ENCODE measurements at regions not wholly inside any gene's neighbourhood (a gene's known extent, or its start where the extent isn't known, plus 50 kb on each side); places are given as distances from the start of the nearest gene placed in this dataset.

GRCh38 chr5:126208691-126209090 lies 214.5 kb upstream of the GRAMD2B start:
- TF ChIP-seq ZNF232 (CRISPR knock-in tag; IDR thresholded peaks at IDR 0.05; ENCODE audit: borderline replicate concordance) (no peak), ZNF484 (CRISPR knock-in tag; IDR thresholded peaks at IDR 0.05; ENCODE audit: borderline replicate concordance, low read depth) (no peak), ELF3 (CRISPR knock-in tag; IDR thresholded peaks at IDR 0.05) (no peak)
- Histone ChIP-seq H3K4me3 (replicated peaks in 1 of 3; ENCODE audit: insufficient read depth in 1 of 3, low read depth in 2 of 3, low read length in 3 of 3) (no peak overlapping the region), H3K27ac (ENCODE audit: extremely low read length, insufficient read depth, low read length) (no peak overlapping the region), H4K20me1 (ENCODE audit: insufficient read depth, low read length) (no peaks in the 10 kb centered on the region), H3K79me2 (ENCODE audit: insufficient read depth, low read length) (no peaks in the 10 kb centered on the region), H3K4me1 (ENCODE audit: insufficient read depth, low read length) (no peaks in the 10 kb centered on the region), H3K36me3 (replicated peaks in 1 of 2; ENCODE audit: control insufficient read depth in 1 of 2, insufficient read depth in 2 of 2, low read length in 2 of 2) (no peaks in the 10 kb centered on the region), H2AFZ (ENCODE audit: low read length) (no peak overlapping the region), H3K4me2 (ENCODE audit: low read depth, low read length) (no peak overlapping the region), H3K27me3 (ENCODE audit: control insufficient read depth in 1 of 2, insufficient read depth in 2 of 2, low read length in 2 of 2) (no peaks in the 10 kb centered on the region), H3K9ac (ENCODE audit: insufficient read depth, low read depth, low read length) (no peak overlapping the region), H3K9me3 (ENCODE audit: low read length) (no peaks in the 10 kb centered on the region)
- no peak for ATAC-seq
- in situ Hi-C loops (cut with HindIII; ENCODE audit: extremely low pct_ligation_motif_present, low pct_unique_long_range_greater_than_20kb) (no loop called here), intact Hi-C loops (cut with micrococcal nuclease; ENCODE audit: unreplicated experiment) (no loop called here)
- POLR2A ChIA-PET, result no interaction called here
- WGBS (ENCODE audit: low lambda C conversion rate), result 7% methylated on average over 4 of the region's 4 CpGs
- CTCF ChIA-PET (ENCODE audit: low intra/inter-chr PET ratio, low total read pairs), result no interaction called here
- no TSS peak for BruUV-seq (replicated peaks)
- DNase-seq (ENCODE audit: low spot score), result no peak
- FAIRE-seq, result no peak

GRCh38 chr5:126210955-126211354 lies 212.3 kb upstream of the GRAMD2B start:
- no peak overlapping the region for H3K27ac ChIP-seq (ENCODE audit: extremely low read length, insufficient read depth, low read length)
- no peak for TF ChIP-seq ZSCAN12 (CRISPR knock-in tag; IDR thresholded peaks at IDR 0.05)
- H2AFZ ChIP-seq (ENCODE audit: low read length), result no peak overlapping the region
- no peak for ATAC-seq
- H3K79me2 ChIP-seq (ENCODE audit: insufficient read depth, low read length), result no peaks in the 10 kb centered on the region
- H3K4me1 ChIP-seq (ENCODE audit: insufficient read depth, low read length), result no peaks in the 10 kb centered on the region
- no peaks in the 10 kb centered on the region for H3K36me3 ChIP-seq (replicated peaks in 1 of 2; ENCODE audit: control insufficient read depth in 1 of 2, insufficient read depth in 2 of 2, low read length in 2 of 2)
- H3K4me2 ChIP-seq (ENCODE audit: low read depth, low read length), result no peak overlapping the region
- no peaks in the 10 kb centered on the region for H4K20me1 ChIP-seq (ENCODE audit: insufficient read depth, low read length)
- no peak for DNase-seq (ENCODE audit: low spot score)
- no TSS peak for BruUV-seq (replicated peaks)
- no peak overlapping the region for H3K4me3 ChIP-seq (replicated peaks in 1 of 3; ENCODE audit: insufficient read depth in 1 of 3, low read depth in 2 of 3, low read length in 3 of 3)
- ChIA-PET POLR2A (no interaction called here), CTCF (ENCODE audit: low intra/inter-chr PET ratio, low total read pairs) (no interaction called here)
- no peak overlapping the region for H3K9ac ChIP-seq (ENCODE audit: insufficient read depth, low read depth, low read length)
- 4% methylated on average over 6 of the region's 6 CpGs for WGBS (ENCODE audit: low lambda C conversion rate)
- H3K27me3 ChIP-seq (ENCODE audit: control insufficient read depth in 1 of 2, insufficient read depth in 2 of 2, low read length in 2 of 2), result no peaks in the 10 kb centered on the region
- intact Hi-C loops (cut with micrococcal nuclease; ENCODE audit: unreplicated experiment), result no loop called here
- no peak for FAIRE-seq
- H3K9me3 ChIP-seq (ENCODE audit: low read length), result no peaks in the 10 kb centered on the region
- in situ Hi-C loops (cut with HindIII; ENCODE audit: extremely low pct_ligation_motif_present, low pct_unique_long_range_greater_than_20kb), result no loop called here

All from HepG2 (cell line).